ENCODE measurements at regions not wholly inside any gene's neighbourhood (a gene's known extent, or its start where the extent isn't known, plus 50 kb on each side); places are given as distances from the start of the nearest gene placed in this dataset.

DNA sequence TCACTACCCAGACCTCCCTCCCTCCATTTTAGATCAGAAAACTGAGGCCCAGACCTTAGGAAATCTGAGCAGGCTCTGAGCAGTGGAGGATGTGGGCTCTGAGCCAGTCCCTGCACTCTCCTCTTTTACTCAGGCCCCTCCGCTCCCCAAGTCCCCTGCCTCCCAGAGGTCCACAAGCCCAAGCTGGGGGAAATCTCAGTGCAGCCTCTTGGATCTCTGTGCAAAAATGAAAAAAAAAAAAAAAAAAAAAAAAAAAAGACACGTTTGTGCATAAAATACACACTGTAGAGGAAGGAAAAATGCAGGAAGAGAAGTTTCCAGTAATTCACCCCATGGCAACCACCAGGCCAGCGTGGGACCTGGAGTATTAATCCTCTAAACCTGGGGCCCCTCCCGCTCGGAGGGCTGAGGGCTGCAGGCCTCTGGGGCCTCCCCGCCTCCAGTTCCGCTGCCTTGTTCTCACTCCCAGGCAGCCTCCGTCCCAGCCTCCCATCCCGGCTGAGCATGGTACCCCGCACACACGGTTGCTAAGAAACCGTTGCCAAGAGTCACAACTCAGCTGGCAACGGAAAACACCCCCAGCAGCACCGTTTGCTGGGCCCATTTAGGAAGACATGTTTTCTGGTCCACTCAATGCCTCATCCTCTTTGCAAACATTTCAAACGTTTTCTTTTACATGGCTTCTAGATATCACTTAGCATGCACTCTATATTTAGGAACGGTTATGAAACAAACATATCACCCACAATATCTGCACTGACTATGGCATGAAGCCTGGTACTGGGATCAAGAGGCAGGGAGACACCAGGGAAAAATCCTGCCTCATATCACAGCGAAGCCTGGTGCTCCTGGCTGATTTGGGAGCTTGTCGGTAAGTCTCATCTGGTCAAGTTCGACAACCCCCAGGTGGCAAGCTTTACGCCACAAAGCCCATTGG, 227.5 kb downstream of the CTTN start:
- intact Hi-C loops (cut with DNase I) = no loop called here
- ATAC-seq (ENCODE audit: poor library complexity) (no peak), DNase-seq (no peak)

- intact Hi-C loops (cut with DNase I) = no loop called here
- ATAC-seq (ENCODE audit: poor library complexity) = peak; percentile 28
- no peak for DNase-seq
Measured at GRCh38 chr11:70627219-70627618, 228.9 kb downstream of the CTTN start.

DNA sequence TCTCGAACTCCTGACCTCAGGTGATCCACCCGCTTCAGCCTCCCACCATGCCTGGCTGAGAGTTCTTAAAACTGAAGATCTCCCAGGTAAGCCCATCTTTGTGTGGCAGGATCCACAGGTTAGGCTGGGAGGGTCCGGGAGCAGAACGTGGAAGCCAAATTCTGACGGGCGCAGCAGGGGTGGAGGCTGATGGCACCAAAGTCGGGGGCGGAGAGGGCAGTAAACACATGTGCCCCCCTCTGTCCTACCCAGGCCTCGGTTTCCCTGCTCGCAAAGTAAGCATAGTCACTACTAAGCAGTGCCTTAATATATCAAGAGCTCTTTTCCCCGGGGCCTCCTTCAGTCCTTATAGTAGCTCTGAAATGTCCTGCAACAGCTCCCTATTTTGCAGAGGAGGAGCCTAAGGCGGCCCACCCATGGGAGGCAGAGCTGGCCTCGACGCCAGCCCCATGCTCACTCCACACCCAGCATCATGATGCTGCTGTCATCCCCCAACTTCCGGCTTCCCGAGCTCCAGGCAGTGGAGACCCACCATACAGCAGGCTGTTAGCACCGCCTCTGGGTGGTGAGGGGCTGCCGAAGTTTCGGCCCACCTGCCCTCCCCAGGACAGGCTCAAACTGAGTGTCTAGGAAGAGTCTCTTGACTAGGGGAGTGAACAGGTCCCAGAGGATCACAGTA, 230.0 kb downstream of the CTTN start:
- ATAC-seq (ENCODE audit: poor library complexity) = no peak
- intact Hi-C loops (cut with DNase I) = no loop called here

GRCh38 chr11:70628855-70629844, 230.8 kb downstream of the CTTN start:
- peak; percentile 74 for ATAC-seq (ENCODE audit: poor library complexity)
- peak; percentile 65 for DNase-seq
- intact Hi-C loops (cut with DNase I) = no loop called here

More for the DNA sequence above, 230.0 kb downstream of the CTTN start:
- DNase-seq = no peak

DNA sequence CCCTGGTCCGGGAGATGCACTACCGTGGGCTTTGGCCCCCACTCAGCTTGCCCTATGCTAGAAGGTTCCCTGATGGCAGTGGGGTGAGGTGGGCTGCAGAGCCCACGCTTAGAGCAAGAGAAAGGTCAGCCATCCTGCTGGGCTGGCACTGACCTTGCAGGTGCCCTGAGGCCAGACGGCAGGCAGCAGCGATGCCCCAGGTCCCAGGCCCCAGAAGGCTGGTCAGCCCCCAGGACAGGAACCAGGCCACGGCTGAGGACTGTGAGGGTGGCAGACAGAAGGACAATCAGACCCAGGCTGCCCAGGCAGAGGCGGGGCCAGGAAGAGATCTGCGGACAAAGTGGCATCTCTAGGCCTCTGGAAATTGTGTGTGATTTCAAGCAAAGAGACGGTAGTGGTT, 231.7 kb downstream of the CTTN start:
- no peak for DNase-seq
- no peak for ATAC-seq (ENCODE audit: poor library complexity)
- intact Hi-C loops (cut with DNase I) = no loop called here

GRCh38 chr11:70630816-70631623, 232.7 kb downstream of the CTTN start:
- intact Hi-C loops (cut with DNase I) = no loop called here
- DNase-seq (no peak), ATAC-seq (ENCODE audit: poor library complexity) (no peak)

- DNase-seq (no peak), ATAC-seq (ENCODE audit: poor library complexity) (no peak)
- intact Hi-C loops (cut with DNase I) = no loop called here
Measured at GRCh38 chr11:70631624-70632047, 233.3 kb downstream of the CTTN start.

- intact Hi-C loops (cut with DNase I) = no loop called here
Measured at GRCh38 chr11:70633610-70634009, 235.3 kb downstream of the CTTN start.

GRCh38 chr11:70636659-70637058, 238.3 kb downstream of the CTTN start:
- no peak for DNase-seq
- intact Hi-C loops (cut with DNase I) = no loop called here
- ATAC-seq (ENCODE audit: poor library complexity) = no peak

More at GRCh38 chr11:70633610-70634009, 235.3 kb downstream of the CTTN start:
- ATAC-seq (ENCODE audit: poor library complexity) = no peak
- DNase-seq = no peak

DNA sequence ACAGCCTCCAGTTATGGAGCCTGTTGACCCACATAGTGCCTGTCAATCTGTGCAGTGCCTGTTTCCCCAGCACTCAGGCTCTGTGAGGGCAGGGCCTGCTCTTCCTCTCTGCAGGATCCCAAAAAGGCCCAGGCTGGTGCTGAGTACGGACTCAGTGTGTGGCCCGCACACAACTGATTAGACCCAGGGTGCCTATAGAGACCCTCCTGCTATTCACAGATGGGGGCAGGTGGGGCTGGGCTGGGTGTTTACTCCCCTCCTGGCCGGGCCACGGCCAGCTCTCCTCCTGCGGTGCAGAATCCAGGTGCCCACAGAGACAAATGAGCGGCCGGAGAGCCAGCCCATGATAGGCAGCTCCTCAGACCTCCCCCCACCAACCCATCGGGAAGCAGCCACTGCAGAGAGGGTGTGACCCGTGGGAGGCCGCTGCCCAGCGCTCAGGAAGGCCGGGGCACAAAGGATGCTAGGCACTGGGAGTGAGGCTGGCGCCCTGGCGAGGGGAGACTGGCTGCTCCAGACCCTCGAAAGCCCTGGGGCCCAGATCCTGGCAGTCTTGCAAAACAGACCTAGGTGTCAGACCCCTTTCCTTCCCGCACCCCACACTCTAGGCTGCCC, 239.0 kb downstream of the CTTN start:
- ATAC-seq (ENCODE audit: poor library complexity) (no peak), DNase-seq (no peak)
- intact Hi-C loops (cut with DNase I) = no loop called here

DNA sequence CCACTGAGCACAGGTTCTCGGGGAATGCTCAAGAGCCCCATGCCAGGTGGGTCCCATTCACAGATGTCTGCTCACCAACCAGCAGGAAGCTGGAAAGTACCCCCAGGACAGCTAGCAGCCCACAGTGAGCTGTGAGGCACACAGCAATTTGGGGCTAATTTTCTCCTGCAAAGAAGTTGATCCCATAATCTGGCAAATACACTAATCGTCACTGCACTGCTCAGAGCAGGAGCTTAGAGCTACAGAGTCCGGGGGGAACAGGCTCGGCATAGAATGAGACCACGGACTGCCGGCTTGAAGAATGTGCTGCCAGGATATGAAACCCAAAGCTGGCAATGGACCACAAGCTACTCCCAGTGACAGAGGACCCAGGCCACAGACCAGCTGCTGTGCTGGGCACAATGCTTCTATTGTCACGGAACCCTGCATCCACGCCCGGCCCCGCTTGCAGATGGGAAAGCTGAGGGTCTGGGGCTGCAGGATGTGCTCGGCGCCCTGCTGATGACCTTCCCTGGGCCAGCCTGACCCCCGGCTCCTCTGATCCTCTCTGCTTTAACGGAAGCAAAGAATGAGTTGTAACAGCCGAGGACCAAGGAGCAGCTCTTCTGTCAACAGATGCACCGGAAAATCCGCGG, 239.7 kb downstream of the CTTN start:
- no peak for DNase-seq
- ATAC-seq (ENCODE audit: poor library complexity) = no peak
- intact Hi-C loops (cut with DNase I) = no loop called here

GRCh38 chr11:70640408-70640807, 242.1 kb downstream of the CTTN start:
- no peak for DNase-seq
- intact Hi-C loops (cut with DNase I) = no loop called here
- ATAC-seq (ENCODE audit: poor library complexity) = no peak

DNA sequence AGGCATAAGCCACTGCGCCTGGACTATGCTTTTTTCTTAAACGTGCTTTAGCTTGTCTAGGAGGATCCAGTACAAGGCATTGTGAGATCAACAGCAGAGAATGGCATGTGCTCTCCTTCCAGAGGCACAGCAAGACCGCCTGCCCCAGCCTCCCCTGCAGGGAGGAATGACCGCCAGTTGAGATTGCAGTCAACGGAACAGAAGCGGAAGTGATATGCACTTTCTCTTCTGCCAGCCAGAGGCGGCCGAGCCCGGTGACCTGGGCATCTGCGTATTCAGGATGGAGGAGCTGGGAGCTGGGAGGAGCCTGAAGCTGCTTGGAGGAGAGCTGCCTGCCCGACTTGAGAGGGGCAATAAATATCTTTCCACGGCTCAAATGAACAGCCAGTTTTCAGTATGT, 243.0 kb downstream of the CTTN start:
- DNase-seq (no peak), ATAC-seq (ENCODE audit: poor library complexity) (no peak)
- intact Hi-C loops (cut with DNase I) = no loop called here

GRCh38 chr11:70642266-70642665, 243.9 kb downstream of the CTTN start:
- ATAC-seq (ENCODE audit: poor library complexity) = no peak
- DNase-seq = no peak
- intact Hi-C loops (cut with DNase I) = no loop called here

GRCh38 chr11:70643642-70644041, 245.3 kb downstream of the CTTN start:
- no peak for ATAC-seq (ENCODE audit: poor library complexity)
- DNase-seq = peak; percentile 25
- intact Hi-C loops (cut with DNase I) = no loop called here

DNA sequence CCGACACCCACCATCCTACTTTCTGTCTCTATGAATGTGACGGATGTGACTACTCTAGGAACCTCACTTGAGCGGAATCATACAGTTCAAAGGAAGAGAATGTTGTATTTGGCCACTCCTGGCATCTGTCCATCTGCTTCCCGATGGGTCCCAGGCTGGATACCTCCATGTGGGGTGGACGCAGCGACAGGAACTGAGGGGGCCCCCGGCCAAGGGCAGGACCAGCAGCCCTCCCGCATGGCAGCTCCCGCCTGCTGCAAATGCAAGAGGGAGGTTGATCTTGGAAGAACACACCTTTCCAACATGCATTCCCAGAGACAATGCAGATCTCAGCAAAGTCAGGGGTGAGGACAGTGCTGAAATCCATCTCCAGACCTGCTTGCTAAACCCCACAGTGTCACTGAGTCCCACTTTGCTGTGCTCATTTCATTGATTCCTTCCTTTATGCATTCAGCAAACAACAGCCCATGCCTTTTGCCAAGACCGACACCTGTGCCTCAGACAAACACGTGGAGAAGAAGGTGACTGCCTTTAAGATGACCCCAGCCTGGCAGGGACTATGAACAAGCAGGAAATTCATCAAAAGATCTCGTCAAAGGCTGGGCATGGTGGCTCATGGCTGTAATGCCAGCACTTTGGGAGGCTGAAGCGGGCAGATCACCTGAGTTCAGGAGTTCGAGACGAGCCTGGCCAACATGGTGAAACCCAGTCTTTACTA, 246.2 kb downstream of the CTTN start:
- no peak for ATAC-seq (ENCODE audit: poor library complexity)
- intact Hi-C loops (cut with DNase I) = no loop called here
- peak; percentile 12 for DNase-seq

DNA sequence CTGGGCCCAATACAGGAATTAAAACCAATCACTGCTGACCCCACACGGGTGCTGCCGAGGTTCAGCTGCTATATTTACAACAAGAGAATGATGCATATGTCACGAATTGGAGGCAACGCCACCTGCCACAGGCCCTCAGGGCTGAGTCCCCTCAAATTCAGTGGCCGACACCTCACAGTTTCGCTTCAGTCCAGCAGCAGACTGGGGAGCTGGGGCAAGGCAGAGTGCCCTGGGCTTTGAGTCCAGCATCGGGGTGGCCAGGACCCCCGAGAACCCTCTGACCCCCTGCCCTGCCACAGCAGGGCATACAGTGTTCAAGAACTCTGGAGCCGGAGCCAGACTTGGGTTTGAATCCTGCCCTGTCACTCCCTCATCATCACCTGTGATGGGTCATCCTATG, 247.2 kb downstream of the CTTN start:
- intact Hi-C loops (cut with DNase I) = no loop called here
- DNase-seq (no peak), ATAC-seq (ENCODE audit: poor library complexity) (no peak)
